Activated CD8-positive, alpha-beta memory T cell treated with anti-CD3 and anti-CD28 coated beads for 24 hours (primary cell): ENCODE measurements at regions not wholly inside any gene's neighbourhood (a gene's known extent, or its start where the extent isn't known, plus 50 kb on each side); places are given as distances from the start of the nearest gene placed in this dataset.
"Not testable (repeated sequence)": the region's sequence is repeated elsewhere in the genome, so short reads cannot be mapped to it uniquely, and the experiment has no call there.

ENCODE experiments used
- DNase-seq: peaks from one replicate; pipeline ENCODE4 v3.0.0-alpha.2; 2020

DNA sequence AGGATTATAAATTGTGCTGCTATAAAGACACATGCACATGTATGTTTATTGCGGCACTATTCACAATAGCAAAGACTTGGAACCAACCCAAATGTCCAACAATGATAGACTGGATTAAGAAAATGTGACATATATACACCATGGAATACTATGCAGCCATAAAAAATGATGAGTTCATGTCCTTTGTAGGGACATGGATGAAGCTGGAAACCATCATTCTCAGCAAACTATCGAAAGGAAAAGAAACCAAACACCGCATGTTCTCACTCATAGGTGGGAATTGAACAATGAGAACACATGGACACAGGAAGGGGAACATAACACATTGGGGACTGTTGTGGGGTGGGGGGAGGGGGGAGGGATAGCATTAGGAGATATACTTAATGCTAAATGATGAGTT, 67.8 kb upstream of the ETV3 start:
- not testable (repeated sequence) for DNase-seq

DNA sequence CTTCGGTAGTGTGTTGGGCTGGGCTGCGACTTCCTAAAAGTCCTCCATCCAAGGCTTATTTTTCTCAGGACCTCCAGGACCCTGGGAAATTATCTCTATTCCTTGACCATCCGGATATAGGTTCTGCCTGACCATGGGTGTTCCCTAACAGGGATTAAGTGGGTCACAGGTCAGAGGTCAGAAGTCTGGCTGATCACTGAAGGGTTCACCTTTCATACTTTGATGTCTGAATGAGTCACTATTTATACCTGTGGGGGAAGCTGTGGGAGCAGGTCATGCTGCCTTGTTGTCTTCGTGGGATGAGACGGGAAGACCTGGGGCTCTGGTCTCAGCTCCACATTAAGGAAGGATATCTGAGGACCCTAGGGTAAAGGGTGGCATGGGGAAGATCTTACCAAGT, 65.0 kb upstream of the ETV3 start:
- no peak for DNase-seq

- DNase-seq, result no peak
Measured at GRCh38 chr1:157202331-157202730, 64.1 kb upstream of the ETV3 start.

- no peak for DNase-seq
Measured at GRCh38 chr1:157201767-157202166, 63.6 kb upstream of the ETV3 start.

DNA sequence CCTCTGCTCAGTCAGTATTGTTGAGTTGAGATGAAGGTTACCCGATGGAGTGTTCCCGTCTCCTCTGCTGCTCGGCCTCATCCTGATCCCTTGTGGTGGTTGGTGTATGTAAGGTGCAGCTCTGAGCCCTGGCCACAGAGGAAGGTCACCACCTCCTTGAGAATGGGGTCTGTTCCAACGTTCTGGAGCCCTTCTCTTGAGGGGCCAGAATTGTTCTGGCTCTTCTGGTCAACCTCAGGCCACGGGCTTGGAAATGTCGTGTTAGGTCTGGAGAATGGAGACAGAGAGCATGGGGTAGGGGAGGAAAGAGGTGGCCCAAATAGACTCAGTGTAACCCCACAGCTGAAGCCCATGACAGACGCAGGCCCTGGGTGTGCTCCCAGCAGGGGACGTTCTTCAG, 62.3 kb upstream of the ETV3 start:
- DNase-seq, result no peak

GRCh38 chr1:157199421-157199755, 61.2 kb upstream of the ETV3 start:
- DNase-seq, result peak; percentile 32

- peak; percentile 35 for DNase-seq
Measured at GRCh38 chr1:157198619-157199420, 60.6 kb upstream of the ETV3 start.

DNA sequence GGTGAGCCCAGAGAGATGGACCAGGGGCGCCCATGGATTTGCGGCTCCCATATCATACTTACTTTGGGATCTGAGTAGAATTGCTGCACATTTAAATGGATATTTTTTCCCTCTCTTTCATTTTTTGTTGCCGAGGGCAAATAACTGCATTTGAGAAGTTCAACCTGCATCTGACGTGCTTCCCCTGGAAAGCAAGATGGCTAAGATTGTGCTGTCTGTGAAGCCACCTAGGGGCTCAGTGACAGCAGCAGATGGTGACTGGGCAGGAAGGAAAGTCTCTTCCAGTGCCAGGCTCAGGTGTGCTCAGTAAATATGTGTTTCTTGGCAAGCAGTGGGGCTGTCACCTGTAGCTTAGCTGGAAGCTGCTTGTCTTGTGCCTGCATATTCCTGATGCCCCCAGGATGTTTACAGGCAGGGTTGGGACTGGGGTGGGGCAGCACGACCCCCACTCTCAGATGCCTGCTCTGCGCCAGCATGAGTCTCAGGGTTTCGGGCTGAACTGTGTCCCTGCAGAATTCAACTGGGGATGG, 59.8 kb upstream of the ETV3 start:
- DNase-seq, result peak; percentile 44

DNA sequence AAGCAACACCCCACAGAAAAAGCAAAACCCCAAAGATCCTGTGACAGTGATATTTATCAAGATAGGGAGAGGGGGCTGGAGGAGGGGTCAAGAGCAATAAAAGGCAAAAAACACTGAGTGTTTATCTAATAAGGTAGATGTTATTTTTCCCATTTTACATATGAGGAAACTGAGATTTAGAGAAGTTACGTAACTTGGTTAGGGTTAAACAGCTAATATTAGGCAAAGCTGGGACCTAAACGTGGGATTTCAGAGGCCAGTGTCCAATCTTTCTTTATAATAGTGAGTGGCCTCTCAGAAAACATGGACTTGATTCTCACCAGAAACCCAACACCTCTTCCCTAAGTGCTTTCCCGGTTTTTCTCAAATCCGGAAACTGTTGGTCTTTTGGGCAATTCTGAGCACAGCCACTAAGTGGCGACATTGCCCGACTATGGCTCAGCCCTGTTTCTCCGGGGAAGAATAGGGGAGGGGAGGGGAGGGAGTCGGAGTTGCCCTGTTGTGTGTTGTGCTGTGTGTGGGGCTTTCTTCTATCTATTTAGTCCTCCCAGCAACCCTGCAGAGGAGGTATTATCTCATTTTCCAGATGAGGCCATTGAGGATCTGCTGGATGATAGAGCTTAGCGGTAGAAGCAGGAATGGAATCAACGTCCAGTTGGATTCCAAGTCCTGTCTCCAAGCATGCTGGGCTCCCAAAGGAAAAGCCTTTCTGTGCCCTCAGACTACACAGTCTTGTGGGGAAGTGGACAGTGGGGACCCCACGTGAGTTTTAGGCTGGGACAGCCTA, 58.7 kb upstream of the ETV3 start:
- DNase-seq, result not testable (repeated sequence)

GRCh38 chr1:157196245-157196543, 58.0 kb upstream of the ETV3 start:
- peak; percentile 53 for DNase-seq

DNA sequence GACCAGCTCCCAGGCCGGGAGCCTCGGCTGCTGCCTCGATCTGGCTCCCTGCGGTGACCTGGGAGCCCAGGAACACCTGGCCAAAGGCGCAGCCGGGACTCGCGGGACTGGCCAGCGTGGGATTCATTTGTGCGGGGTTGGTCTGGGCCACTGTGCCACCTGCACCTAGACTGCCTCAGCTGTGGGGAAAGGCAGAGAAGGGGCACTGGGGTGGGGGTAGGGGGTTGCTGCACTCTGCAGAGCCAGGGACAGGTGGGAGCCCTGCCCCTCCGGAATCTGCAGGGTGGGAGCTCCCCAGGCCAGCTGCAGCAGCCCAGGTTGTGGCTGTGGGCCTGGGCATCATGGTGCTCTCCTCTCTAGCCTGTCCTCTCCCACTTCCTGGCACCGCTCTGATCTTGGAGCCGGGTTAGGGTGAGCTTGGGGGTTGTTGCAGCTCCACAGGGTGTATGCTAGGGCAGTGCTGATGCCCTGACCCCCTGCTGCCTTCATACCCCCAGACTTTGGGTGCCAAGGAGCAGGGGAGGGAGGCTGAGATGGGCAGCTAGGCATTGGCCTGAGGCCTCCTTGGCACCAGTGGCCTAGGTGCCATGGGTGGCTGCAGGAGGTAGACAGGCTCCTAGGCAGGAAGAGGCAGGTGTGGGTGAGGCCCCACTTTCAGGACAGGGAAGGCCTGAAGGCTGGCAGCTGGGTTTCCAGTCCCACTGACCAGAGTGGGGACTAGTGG, 57.5 kb upstream of the ETV3 start:
- no peak for DNase-seq

DNA sequence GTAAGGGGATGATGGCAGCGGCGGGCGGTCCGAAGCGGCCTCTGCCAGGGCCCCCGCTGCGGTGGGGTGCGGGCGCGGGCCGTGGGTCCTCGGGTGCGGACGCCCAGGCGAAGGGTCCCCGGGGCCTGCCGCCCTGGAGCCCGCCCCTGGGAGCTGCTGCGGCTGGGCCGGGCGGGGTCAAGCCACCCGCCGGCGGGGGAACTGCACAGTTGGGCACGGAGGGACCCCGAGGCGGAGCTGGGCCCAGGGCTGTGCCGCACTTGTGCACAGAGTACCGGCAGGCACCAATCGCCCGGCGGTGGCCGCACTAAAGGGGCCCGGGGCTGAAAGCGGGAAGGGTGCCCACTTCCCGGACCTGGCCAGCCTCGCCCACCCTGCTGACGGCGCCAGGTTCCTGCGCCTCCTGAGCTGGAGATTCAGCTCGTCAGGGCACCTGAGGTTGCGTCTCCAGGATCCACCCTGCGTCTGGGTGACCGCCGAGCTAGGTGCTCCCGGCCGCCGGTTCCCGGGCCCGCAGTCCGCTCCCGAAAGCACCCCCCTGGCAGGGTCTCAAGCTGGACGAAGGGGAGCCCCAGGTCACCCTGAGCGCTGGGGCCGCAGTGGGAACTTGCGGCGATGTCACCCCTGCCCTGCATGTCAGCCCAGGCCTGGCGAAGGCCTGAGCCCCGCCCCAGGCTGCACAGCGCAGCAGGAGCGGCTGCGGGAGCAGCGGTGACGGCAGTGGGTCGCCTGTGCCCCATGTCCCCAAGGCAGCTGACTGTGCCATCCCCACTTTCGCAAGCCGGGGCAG, 56.7 kb upstream of the ETV3 start:
- peak; percentile 47 for DNase-seq

DNA sequence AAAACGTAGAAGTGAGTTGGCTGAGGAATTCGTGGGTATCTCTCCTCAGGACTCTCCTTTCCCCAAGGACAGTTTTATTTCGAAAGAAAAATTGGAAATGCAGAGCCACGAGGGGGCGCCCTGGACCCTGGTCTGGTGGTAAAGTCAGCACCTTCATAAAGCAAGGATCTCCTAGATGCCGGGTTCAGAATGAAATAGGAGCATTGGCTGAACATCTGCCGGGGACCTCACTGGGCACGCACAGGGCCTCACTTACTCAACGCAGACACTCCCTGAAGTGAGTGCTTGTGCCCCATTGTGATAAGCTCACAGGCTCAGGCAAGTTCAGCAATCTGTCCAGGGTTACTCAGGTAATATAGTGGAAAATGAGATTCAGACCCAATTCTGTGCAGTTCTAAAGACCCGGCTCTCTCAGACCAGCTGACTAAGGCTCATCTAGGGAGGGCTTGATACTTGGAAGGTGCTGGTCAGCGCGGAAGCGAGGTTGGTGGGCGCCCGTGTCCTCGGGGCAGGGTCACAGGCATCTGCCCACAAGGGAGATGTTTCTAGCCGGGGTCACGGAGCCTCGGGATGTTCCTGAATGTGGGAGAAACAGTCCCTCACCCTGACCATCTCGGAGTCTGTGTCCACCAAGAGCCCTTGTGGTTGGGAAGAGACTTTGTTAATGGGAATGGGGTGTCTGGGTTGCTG, 55.7 kb upstream of the ETV3 start:
- peak; percentile 78 for DNase-seq

GRCh38 chr1:157193219-157193618, 55.0 kb upstream of the ETV3 start:
- no peak for DNase-seq

DNA sequence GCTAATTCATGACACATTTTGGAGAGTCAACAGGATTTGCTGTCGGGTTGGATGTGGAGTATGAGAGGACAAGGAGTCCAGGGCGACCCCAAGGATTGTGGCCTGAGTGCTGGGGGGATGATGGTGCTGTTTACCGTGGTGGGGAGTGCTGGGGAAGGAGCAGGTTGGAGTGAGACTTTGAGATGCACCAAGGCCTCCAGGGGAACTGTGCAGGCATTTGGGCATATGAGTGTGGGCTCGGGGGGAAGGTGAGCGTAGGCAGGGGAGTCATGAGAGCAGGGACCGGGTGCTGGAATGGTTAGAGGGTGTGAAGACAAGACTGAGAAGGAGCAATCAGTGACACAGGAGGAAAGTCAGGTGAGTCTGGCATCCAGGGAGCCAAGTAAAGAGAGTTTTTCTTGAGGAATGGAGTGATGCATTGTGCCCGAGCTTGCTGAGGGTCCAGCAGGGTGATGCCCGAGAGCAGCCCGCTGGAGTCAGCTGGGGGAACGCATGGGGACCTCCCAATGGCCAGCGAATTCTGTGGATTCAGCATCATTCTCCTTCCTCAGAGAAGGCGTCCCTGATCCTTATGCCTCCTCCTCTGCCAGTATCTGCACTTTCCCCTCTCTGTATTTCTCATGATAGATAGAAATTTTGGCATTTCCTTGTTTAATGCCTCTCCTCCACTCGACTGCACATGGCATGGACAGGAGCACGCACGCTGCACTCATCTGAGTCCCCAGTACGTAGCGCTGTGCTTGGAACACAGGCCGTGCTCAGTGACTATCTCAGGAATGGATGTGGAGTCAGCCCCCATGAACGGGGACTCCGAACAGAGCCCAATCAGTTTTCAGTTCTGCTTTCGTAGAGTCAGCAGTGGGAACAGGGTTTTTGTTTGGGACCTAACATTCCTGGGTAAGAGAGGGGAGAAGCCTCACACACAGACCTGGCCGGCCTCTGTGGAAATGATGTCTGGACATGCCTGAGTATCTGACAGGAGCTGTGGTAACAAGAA, 52.1 kb upstream of the ETV3 start:
- no peak for DNase-seq

- no peak for DNase-seq
Measured at GRCh38 chr1:157189096-157189495, 50.9 kb upstream of the ETV3 start.
